ENCODE measurements at regions not wholly inside any gene's neighbourhood (a gene's known extent, or its start where the extent isn't known, plus 50 kb on each side); places are given as distances from the start of the nearest gene placed in this dataset.

GRCh38 chr10:92751827-92752226 is 62.1 kb downstream of the HHEX start:
- peaks cover 2 to 15% (median 6%) of the 10 kb centered on the region in 4 donors for H3K4me1 ChIP-seq
- WGBS, 2 donors (ENCODE audit: low coverage in 1 of 2) = 75 to 92% methylated on average over 1 to 2 of the region's 2 CpGs
- H3K36me3 ChIP-seq = no peaks in the 10 kb centered on the region
- in situ Hi-C loops (cut with MboI; ENCODE audit: low pct_ligation_motif_present in 1 of 4, low pct_unique_long_range_greater_than_20kb in 1 of 4, low sequenced_read_pairs in 3 of 4) = no loop called here
- no peak overlapping the region for H3K27ac ChIP-seq
- intact Hi-C loops (cut with DNase I; ENCODE audit: low total_unique reads) = no loop called here
- TF ChIP-seq POLR2AphosphoS5 (IDR thresholded peaks at IDR 0.05) (no peak), POLR2A (IDR thresholded peaks at IDR 0.05) (no peak), EP300 (IDR thresholded peaks at IDR 0.05; ENCODE audit: low read depth) (no peak), CTCF (IDR thresholded peaks at IDR 0.05) (no peak)
- no peaks in the 10 kb centered on the region for H3K9me3 ChIP-seq
- no peak for DNase-seq
- no peaks in the 10 kb centered on the region for H3K27me3 ChIP-seq
- H3K4me3 ChIP-seq = no peak overlapping the region

- no peaks in the 10 kb centered on the region for H3K27me3 ChIP-seq
- no peak overlapping the region for H3K4me3 ChIP-seq
- no peak for DNase-seq
- no peak overlapping the region for H3K27ac ChIP-seq
- in situ Hi-C loops (cut with MboI; ENCODE audit: low pct_ligation_motif_present in 1 of 4, low pct_unique_long_range_greater_than_20kb in 1 of 4, low sequenced_read_pairs in 3 of 4) (no loop called here), intact Hi-C loops (cut with DNase I; ENCODE audit: low total_unique reads) (no loop called here)
- TF ChIP-seq EP300 (IDR thresholded peaks at IDR 0.05; ENCODE audit: low read depth) = no peak
- TF ChIP-seq POLR2A (IDR thresholded peaks at IDR 0.05) = no peak
- TF ChIP-seq POLR2AphosphoS5 (IDR thresholded peaks at IDR 0.05) = no peak
- TF ChIP-seq CTCF (IDR thresholded peaks at IDR 0.05) = no peak
- peaks cover 10 to 34% (median 19%) of the 10 kb centered on the region in 4 donors for H3K4me1 ChIP-seq
- no peaks in the 10 kb centered on the region for H3K9me3 ChIP-seq
- H3K36me3 ChIP-seq = no peaks in the 10 kb centered on the region
These were observed 64.1 kb downstream of the HHEX start for GRCh38 chr10:92753865-92754264.

- intact Hi-C loops (cut with DNase I; ENCODE audit: low total_unique reads) = no loop called here
- DNase-seq = no peak
- Histone ChIP-seq H3K27ac (peak overlapping the region in 3 of 4 donors; percentile 62 to 84 (median 79)), H3K36me3 (no peaks in the 10 kb centered on the region), H3K27me3 (no peaks in the 10 kb centered on the region), H3K9me3 (no peaks in the 10 kb centered on the region), H3K4me3 (no peak overlapping the region), H3K4me1 (peaks cover 10 to 39% (median 19%) of the 10 kb centered on the region in 4 donors)
- in situ Hi-C loops (cut with MboI; ENCODE audit: low pct_ligation_motif_present in 1 of 4, low pct_unique_long_range_greater_than_20kb in 1 of 4, low sequenced_read_pairs in 3 of 4) = no loop called here
- TF ChIP-seq EP300 (IDR thresholded peaks at IDR 0.05; ENCODE audit: low read depth) (no peak), POLR2A (IDR thresholded peaks at IDR 0.05) (no peak), CTCF (IDR thresholded peaks at IDR 0.05) (no peak), POLR2AphosphoS5 (IDR thresholded peaks at IDR 0.05) (no peak)
- 56 to 58% methylated on average over 2 of the region's 2 CpGs for WGBS, 2 donors (ENCODE audit: low coverage in 1 of 2)
These were observed 66.0 kb downstream of the HHEX start for GRCh38 chr10:92755725-92756124.

GRCh38 chr10:92756201-92757065 is 66.7 kb downstream of the HHEX start:
- intact Hi-C loops (cut with DNase I; ENCODE audit: low total_unique reads) = no loop called here

More at GRCh38 chr10:92756201-92757065, 66.7 kb downstream of the HHEX start:
- 63 to 67% methylated on average over 9 to 10 of the region's 10 CpGs for WGBS, 2 donors (ENCODE audit: low coverage in 1 of 2)
- in situ Hi-C loops (cut with MboI; ENCODE audit: low pct_ligation_motif_present in 1 of 4, low pct_unique_long_range_greater_than_20kb in 1 of 4, low sequenced_read_pairs in 3 of 4) = no loop called here
- Histone ChIP-seq H3K27me3 (no peaks in the 10 kb centered on the region), H3K4me3 (no peak overlapping the region), H3K27ac (peak overlapping the region; percentile 62 to 88 (median 82)), H3K36me3 (no peaks in the 10 kb centered on the region), H3K9me3 (no peaks in the 10 kb centered on the region), H3K4me1 (peaks cover 10 to 45% (median 19%) of the 10 kb centered on the region in 4 donors)
- DNase-seq = peak; percentile 27
- TF ChIP-seq POLR2A (IDR thresholded peaks at IDR 0.05) (no peak), EP300 (IDR thresholded peaks at IDR 0.05; ENCODE audit: low read depth) (no peak), CTCF (IDR thresholded peaks at IDR 0.05) (no peak), POLR2AphosphoS5 (IDR thresholded peaks at IDR 0.05) (no peak)

Data from transverse colon (tissue), 4 donors.